HUES48 (cell line): ENCODE measurements at regions not wholly inside any gene's neighbourhood (a gene's known extent, or its start where the extent isn't known, plus 50 kb on each side); places are given as distances from the start of the nearest gene placed in this dataset.
"Not testable (repeated sequence)": the region's sequence is repeated elsewhere in the genome, so short reads cannot be mapped to it uniquely, and the experiment has no call there.

ENCODE experiments used
- H3K27ac ChIP-seq: one replicate; pipeline ENCODE4 v1.7.0; 2013; ENCODE audit warnings: low read depth, low read length, inconsistent platforms
- H3K27me3 ChIP-seq: 2 replicates; pipeline ENCODE4 v1.6.1; 2013; ENCODE audit warnings: mild to moderate bottlenecking, low read length; ENCODE audit not compliant: control insufficient read depth, insufficient read depth
- H3K36me3 ChIP-seq: 2 replicates; pipeline ENCODE4 v1.6.1; 2013; ENCODE audit warnings: low read length; ENCODE audit not compliant: control insufficient read depth, insufficient read depth
- H3K4me1 ChIP-seq: 2 replicates; pipeline ENCODE4 v1.6.1; 2013; ENCODE audit warnings: mild to moderate bottlenecking, low read length; ENCODE audit not compliant: control insufficient read depth, insufficient read depth
- H3K4me3 ChIP-seq: 2 replicates; pipeline ENCODE4 v1.5.1; 2013; ENCODE audit warnings: mild to moderate bottlenecking, low read depth, low read length
- H3K9ac ChIP-seq: 2 replicates; pipeline ENCODE4 v1.6.1; 2013; ENCODE audit warnings: mild to moderate bottlenecking, low read depth, low read length, moderate library complexity
- H3K9me3 ChIP-seq: 2 replicates; pipeline ENCODE4 v1.6.1; 2013; ENCODE audit warnings: low read length; ENCODE audit not compliant: control insufficient read depth, insufficient read depth

DNA sequence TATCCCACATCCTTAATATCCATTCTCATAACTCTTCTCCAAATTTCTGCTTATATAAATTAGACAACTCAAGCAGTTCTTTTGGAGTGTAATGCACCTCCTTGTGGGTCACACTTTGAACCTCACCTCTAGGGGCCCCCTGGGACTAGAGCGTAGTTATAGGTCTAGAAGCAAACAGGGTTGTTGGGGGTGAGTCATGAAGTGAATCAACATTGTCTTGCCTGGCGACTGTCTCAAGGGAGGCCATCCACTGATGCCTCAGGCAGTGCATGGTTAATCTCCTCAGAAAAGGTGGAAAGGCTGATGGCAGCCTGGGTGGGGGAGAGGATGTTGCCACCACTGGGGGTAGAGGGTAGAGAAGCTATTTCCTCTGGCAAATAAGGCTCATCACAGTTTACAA, 129.1 kb downstream of the TNFRSF21 start:
- Histone ChIP-seq H3K27ac (no peak overlapping the region), H3K9me3 (no peaks in the 10 kb centered on the region), H3K4me3 (no peak overlapping the region), H3K36me3 (no peaks in the 10 kb centered on the region), H3K4me1 (no peaks in the 10 kb centered on the region), H3K27me3 (no peaks in the 10 kb centered on the region), H3K9ac (no peak overlapping the region)

DNA sequence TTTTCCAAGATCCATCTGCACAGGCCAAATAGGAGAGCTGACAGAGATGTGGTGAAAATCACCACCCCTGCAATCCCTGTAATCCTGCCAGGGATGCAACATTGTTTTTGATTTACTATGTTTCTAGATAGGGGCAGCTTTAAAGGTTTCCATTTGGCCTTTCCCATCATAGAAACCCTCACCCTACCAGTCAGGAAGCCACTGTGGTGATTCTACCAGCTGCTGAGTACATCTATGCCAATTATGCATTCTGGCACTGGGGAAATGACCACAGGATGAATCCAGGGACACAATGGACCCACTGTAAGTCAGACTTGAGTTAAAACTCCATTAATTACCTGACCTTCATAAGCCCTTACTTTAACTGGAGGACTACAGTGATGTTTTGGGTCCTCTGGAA, 130.4 kb downstream of the TNFRSF21 start:
- H3K9me3 ChIP-seq, result no peaks in the 10 kb centered on the region
- H3K36me3 ChIP-seq, result no peaks in the 10 kb centered on the region
- no peak overlapping the region for H3K4me3 ChIP-seq
- H3K9ac ChIP-seq, result no peak overlapping the region
- H3K27ac ChIP-seq, result no peak overlapping the region
- H3K4me1 ChIP-seq, result no peaks in the 10 kb centered on the region
- H3K27me3 ChIP-seq, result no peaks in the 10 kb centered on the region

DNA sequence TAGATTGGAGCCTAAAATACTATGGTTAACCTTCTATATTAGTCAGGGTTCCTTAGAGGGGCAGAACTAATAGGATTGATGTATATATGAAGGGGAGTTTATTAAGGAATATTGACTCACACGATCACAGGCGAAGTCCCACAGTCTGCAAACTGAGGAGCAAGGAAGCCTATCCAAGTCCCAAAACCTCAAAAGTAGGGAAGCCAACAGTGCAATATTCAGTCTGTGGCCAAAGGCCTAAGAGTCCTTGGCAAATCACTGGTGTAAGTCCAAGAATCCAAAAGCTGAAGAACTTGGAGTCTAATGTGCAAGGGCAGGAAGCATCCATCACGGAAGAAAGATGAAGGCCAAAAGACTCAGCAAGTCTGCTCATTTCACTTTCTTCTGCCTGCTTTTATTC, 133.5 kb upstream of the ADGRF1 start:
- H3K4me3 ChIP-seq, result no peak overlapping the region
- H3K27ac ChIP-seq, result no peak overlapping the region
- H3K4me1 ChIP-seq, result no peaks in the 10 kb centered on the region
- no peaks in the 10 kb centered on the region for H3K36me3 ChIP-seq
- no peaks in the 10 kb centered on the region for H3K27me3 ChIP-seq
- no peaks in the 10 kb centered on the region for H3K9me3 ChIP-seq
- H3K9ac ChIP-seq, result no peak overlapping the region

DNA sequence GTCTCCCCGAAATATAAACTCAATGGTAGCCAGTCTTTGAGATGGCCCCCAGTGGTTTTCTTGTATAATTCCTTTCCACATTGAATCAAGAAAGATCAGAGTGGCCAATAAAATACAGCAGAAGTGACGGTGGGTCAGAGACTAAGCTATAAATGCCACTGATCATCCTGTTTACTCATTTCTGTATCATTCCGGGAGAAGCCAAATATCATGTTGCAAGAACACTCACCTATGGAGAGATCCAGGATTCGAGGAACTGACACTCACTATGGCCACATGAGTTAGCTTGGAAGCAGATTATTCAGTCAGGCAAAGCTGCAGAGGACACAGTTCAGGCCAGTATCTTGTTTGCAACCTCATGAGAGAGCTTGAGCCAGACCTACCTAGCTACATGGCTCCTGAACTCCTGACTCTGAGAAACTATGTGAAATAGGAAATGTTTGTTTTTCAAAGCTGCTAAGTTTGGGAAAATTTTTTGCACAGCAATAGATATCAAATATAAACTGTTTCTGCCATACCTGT, 132.4 kb upstream of the ADGRF1 start:
- Histone ChIP-seq H3K9me3 (no peaks in the 10 kb centered on the region), H3K9ac (no peak overlapping the region), H3K36me3 (no peaks in the 10 kb centered on the region), H3K27me3 (no peaks in the 10 kb centered on the region), H3K4me3 (no peak overlapping the region), H3K27ac (no peak overlapping the region), H3K4me1 (no peaks in the 10 kb centered on the region)

DNA sequence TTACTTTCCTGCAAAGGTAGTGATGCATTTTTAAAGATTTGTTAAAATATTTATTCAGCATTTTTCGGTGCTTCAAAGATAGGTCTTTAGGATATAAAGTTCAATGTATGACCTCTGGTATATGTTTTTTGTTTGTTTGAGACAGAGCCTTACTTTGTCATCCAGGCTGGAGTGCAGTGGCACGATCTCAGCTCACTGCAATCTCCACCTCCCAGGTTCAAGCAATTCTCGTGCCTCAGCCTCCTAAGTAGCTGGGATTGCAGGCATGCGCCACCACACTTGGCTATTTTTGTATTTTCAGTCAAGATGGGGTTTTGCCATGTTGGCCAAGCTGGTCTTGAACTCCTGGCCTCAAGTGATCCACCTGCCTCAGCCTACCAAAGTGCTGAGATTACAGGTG, 131.9 kb upstream of the ADGRF1 start:
- not testable (repeated sequence) for H3K27me3 ChIP-seq, H3K36me3 ChIP-seq, H3K27ac ChIP-seq, H3K4me1 ChIP-seq, H3K9ac ChIP-seq, H3K4me3 ChIP-seq, H3K9me3 ChIP-seq

DNA sequence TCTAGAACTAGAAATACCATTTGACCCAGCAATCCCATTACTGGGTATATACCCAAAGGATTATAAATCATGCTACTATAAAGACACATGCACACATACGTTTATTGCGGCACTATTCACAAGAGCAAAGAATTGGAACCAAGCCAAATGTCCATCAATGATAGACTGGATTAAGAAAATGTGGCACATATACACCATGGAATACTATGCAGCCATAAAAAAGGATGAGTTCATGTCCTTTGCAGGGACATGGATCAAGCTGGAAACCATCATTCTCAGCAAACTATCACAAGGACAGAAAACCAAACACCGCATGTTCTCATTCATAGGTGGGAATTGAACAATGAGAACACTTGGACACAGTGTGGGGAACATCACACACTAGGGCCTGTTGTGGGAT, 131.0 kb upstream of the ADGRF1 start:
- H3K4me1 ChIP-seq, H3K9ac ChIP-seq, H3K4me3 ChIP-seq, H3K9me3 ChIP-seq, H3K27me3 ChIP-seq, H3K27ac ChIP-seq, H3K36me3 ChIP-seq: not testable (repeated sequence)

DNA sequence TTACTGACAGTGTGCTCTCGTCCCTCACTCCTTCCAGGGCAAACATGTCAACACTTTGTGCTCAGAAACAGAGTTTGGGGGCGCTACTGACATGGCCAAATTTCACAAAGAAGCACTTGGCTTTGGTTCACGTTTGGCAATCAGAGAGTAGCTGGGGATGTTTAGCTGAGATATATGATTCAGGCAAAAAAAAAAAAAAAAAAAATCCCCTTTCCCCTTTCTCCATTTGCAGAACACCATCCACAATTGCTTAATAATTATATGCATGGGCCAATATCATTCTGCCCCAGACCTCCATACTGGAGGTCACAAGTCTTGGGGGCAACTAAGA, 128.4 kb upstream of the ADGRF1 start:
- Histone ChIP-seq H3K4me3 (no peak overlapping the region), H3K9me3 (no peaks in the 10 kb centered on the region), H3K9ac (no peak overlapping the region), H3K4me1 (peaks cover 10% of the 10 kb centered on the region), H3K27me3 (no peaks in the 10 kb centered on the region), H3K36me3 (no peaks in the 10 kb centered on the region), H3K27ac (no peak overlapping the region)

DNA sequence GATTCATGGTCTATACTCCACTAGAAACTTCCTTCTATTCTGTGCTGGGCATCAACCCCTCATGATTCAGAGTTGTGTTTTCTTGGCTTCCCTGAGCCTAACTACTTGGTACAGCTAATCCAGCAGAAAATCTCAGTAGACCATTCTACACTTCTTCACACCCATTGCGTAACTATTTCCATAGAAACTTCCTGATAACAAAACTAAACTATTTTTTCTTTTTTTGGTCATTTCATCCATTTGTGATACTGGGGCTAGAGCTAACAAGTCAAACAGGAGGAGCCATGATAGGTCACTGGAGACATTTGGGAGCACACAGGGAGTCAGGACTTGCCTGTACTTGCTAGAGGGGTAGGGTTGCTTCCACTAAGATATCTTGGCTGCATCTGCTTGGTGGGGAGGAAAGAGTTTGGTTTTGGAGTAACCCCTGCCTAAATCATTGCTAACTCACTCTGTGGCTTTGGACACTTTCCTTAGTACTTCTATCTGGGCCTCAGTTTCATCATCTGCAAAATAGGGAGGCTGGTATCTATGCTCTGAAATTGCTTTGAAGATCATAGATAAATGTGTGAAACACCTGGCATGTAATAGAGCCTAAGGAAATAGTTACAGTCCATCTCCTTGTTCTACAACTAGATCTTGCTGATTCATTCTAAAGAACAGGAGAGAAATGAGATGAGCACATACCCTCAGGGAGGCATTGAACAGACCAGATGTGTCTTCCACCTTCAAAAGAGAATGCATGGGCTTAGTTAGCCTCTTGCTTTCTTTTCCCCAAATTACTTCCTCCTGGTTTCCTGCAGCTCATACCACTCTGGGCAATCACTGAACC, 127.9 kb upstream of the ADGRF1 start:
- Histone ChIP-seq H3K9me3 (no peaks in the 10 kb centered on the region), H3K36me3 (no peaks in the 10 kb centered on the region), H3K9ac (no peak overlapping the region), H3K27me3 (no peaks in the 10 kb centered on the region), H3K4me3 (no peak overlapping the region), H3K27ac (no peak overlapping the region), H3K4me1 (peaks cover 10% of the 10 kb centered on the region)

DNA sequence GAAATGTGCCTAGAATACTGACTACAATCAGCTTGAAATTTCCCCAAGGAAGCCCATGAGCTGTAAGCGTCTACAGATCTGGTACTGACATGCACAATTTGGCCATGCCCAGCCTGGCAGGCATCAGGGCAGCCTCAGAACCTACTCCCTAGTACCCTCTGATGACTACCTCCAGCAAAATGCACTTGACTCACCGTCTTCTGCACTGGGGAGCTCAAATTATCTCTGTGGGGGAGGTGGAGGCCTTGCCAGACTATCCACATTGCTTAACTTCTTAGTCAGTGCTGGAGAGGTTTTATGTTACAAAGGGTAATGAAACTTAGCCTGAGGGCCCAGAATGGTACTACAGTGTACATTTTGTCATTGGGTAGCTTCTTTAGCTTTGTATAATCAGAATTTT, 126.0 kb upstream of the ADGRF1 start:
- no peak overlapping the region for H3K27ac ChIP-seq
- no peaks in the 10 kb centered on the region for H3K9me3 ChIP-seq
- no peak overlapping the region for H3K4me3 ChIP-seq
- no peaks in the 10 kb centered on the region for H3K27me3 ChIP-seq
- H3K4me1 ChIP-seq, result peaks cover 10% of the 10 kb centered on the region
- no peaks in the 10 kb centered on the region for H3K36me3 ChIP-seq
- H3K9ac ChIP-seq, result no peak overlapping the region

DNA sequence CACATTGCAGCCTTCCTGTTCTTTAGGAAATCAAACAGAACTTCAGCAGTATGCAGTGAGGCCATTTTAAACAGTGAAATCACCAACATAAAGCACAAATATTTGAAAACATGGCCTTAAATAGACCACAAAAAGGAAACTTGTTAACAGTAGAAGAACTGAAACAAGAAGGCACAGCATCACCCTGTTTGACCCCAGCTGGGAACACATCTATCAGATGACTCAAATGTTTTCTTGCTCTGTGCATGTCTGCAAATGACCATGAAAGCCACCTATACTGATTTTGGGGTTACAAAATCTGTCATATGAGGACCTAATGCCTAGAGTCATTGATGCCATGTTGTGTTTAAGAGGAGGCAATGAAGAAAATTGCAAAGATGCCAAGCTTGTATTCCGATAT, 123.8 kb upstream of the ADGRF1 start:
- Histone ChIP-seq H3K27ac (no peak overlapping the region), H3K4me1 (peaks cover 10% of the 10 kb centered on the region), H3K27me3 (no peaks in the 10 kb centered on the region), H3K4me3 (no peak overlapping the region), H3K9ac (no peak overlapping the region), H3K9me3 (no peaks in the 10 kb centered on the region), H3K36me3 (no peaks in the 10 kb centered on the region)

DNA sequence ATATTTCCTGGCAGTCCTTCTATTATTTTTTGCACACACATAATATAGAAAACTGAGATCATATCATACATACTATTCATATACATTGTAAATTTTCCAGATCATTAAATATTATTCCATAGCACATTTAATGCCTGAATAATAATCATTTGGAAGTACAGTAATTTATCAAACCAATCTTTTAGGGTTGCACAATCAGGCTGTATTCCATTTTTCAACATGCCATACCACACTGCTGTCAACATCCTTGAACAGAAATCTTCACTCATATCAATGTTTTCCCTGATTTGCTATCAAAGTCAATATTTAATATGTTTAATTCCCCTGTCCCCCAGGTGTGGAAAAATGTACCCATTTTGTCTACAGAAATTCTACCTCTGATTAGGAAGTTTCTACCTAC, 122.7 kb upstream of the ADGRF1 start:
- Histone ChIP-seq H3K4me1 (peaks cover 10% of the 10 kb centered on the region), H3K27me3 (no peaks in the 10 kb centered on the region), H3K27ac (no peak overlapping the region), H3K36me3 (no peaks in the 10 kb centered on the region), H3K4me3 (no peak overlapping the region), H3K9ac (no peak overlapping the region), H3K9me3 (no peaks in the 10 kb centered on the region)
